Activated T-helper 2 cell treated with anti-CD3 and anti-CD28 coated beads, Interferon-gamma antibody, Interleukin-2, Interleukin-4, amounts not matched to agents 10 μg/mL and 5 μg/mL and 100 μg/mL, durations not matched to agents 14 hours and 24 hours and 36 hours (primary cell): ENCODE measurements at regions not wholly inside any gene's neighbourhood (a gene's known extent, or its start where the extent isn't known, plus 50 kb on each side); places are given as distances from the start of the nearest gene placed in this dataset.

ENCODE experiments used
- DNase-seq: peaks from one replicate; pipeline ENCODE4 v3.0.0; 2021; ENCODE audit warnings: low spot score
- H3K27ac Mint-ChIP-seq: one replicate; pipeline ENCODE4 v1.8.0; 2021; ENCODE audit warnings: mixed read lengths
- H3K27me3 Mint-ChIP-seq: one replicate; pipeline ENCODE4 v1.8.0; 2021; ENCODE audit warnings: low read depth, mixed read lengths
- H3K36me3 Mint-ChIP-seq: one replicate; pipeline ENCODE4 v1.8.0; 2021; ENCODE audit warnings: low read depth, mixed read lengths
- H3K4me1 Mint-ChIP-seq: one replicate; pipeline ENCODE4 v1.8.0; 2021; ENCODE audit warnings: low read depth, mixed read lengths
- H3K4me3 Mint-ChIP-seq: one replicate; pipeline ENCODE4 v1.8.0; 2021; ENCODE audit warnings: low read depth, mild to moderate bottlenecking, moderate library complexity, mixed read lengths
- H3K9me3 Mint-ChIP-seq: one replicate; pipeline ENCODE4 v1.8.0; 2021; ENCODE audit warnings: mixed read lengths
- intact Hi-C: fragments of 100-400 bp; cut with micrococcal nuclease; formaldehyde crosslinking; loops from one replicate; pipeline ENCODE4 v1.15.1; 2023

DNA sequence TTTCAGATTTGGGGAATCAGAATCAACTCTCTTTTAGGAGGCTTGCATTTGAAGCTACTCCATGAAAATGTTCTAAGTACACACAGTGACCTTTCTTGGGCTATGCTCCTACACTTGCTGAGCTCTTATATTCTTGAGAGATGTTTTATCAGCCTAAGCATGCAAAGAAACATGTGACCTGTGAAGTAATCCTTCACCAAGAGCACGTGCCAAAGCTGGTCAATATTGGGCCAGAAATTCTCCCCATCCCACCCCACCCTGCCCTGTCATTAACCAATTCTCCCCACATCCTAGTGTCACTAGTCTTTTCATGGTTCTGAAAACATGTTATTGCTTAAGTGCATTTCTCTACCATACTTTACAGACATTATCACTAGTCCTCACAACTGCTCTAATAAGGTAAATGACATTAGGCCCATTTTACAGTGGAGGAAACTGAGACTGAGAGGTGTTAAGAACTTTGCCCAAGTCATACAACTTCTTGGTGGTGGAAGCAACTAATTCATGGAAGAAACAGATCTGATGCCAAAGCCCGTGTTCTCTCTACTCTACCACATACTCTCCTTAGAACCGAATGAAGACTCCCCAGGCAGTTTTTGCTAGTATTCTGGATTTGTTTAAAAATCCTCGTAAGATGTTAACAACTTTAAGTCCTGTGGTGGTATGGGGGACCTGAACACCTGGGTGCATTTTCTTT is 200.6 kb downstream of the PTEN start:
- intact Hi-C loops: loop anchor here (2.0 kb wide), 1 partner anchor 201 kb away; the partner anchor contains the start of genes KLLN and PTEN
- no peak for DNase-seq
- Mint-ChIP-seq H3K27me3 (peaks cover 9% of the 10 kb centered on the region), H3K27ac (no peak overlapping the region), H3K36me3 (peaks cover 2% of the 10 kb centered on the region), H3K9me3 (peaks cover 3% of the 10 kb centered on the region), H3K4me3 (no peak overlapping the region), H3K4me1 (peaks cover 39% of the 10 kb centered on the region)

DNA sequence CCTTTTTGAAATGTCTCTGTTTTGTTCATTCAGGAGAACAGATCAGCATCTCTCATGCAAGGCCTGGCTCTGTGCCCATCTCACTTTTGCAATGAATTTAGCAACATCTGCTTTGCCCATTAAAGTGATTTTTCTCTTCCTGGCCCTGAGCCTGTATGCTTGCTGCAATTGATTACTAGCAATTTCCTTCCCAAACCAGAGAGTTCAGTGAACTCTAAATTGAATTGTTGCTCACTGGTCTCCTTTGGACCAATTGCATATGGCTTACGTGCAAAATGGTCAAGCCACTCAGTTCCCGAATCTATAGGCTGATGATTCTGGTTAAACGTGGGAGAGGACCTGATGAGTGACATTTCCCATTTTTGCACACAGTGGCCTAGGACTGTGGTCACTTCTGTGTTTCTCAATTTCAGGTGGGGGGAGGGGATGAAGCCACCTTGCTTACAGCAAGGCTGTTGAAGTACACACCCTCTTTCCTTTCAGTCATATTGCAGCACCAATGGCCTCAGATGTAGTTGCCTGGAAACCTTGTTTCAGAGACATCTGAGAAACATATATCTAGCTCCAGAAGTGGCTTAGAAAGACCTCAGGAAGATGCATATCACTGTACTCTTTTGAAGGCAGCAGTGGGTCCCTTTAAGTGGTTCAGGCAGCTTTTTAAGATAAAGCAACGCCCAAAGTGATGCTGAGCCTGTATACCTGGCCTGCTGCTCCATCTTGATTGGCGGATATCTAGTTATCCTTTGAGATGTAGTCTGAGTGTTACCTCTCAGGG is 201.4 kb downstream of the PTEN start:
- Mint-ChIP-seq H3K4me1 (peaks cover 39% of the 10 kb centered on the region), H3K4me3 (no peak overlapping the region)
- intact Hi-C loops: loop anchor here (1.0 to 2.0 kb wide), 4 partner anchors 27 to 207 kb away; partner anchors contain the start of genes KLLN and PTEN

DNA sequence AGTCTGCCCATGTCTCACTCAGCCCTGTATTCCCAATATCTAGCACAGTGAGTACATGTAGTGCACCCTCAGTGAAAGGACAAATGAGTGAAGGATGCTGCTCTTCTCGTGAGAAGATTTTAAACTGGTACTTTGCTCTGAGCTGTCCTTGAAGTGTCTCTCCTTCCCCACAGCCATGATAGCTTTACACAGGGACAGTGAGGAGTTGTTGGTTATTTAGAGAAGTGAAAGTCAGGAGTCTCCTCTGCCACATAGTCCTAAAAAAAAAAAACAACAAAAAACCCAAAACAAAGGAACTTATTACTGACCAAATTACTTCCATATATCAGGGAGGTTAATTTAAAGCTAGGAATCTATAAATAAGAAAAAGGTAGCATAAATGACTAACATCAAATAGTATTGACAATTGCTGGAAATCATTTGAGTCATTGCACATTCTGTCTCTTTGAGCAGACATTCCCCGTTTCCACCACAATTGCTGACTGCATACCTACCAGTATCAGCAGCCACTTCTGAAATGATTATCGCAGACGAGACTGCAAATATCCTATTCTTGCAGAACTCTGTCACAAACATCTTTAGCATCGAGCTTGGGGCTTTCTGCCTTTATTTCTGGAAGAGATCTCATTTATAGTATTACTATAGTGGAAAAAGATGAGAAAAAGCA is 202.1 kb downstream of the PTEN start:
- Mint-ChIP-seq H3K27me3 (peaks cover 16% of the 10 kb centered on the region), H3K4me3 (no peak overlapping the region), H3K27ac (peak overlapping the region; percentile 18), H3K4me1 (peaks cover 39% of the 10 kb centered on the region), H3K36me3 (peaks cover 2% of the 10 kb centered on the region), H3K9me3 (peaks cover 1% of the 10 kb centered on the region)
- DNase-seq: no peak
- intact Hi-C loops: loop anchor here (1.0 to 2.0 kb wide), 4 partner anchors 26 to 206 kb away; partner anchors contain the start of genes KLLN and PTEN

More for the DNA sequence above, 201.4 kb downstream of the PTEN start:
- peaks cover 3% of the 10 kb centered on the region for H3K9me3 Mint-ChIP-seq
- H3K27me3 Mint-ChIP-seq: peaks cover 11% of the 10 kb centered on the region
- DNase-seq: no peak
- H3K36me3 Mint-ChIP-seq: peaks cover 2% of the 10 kb centered on the region
- peak overlapping the region; percentile 18 for H3K27ac Mint-ChIP-seq

DNA sequence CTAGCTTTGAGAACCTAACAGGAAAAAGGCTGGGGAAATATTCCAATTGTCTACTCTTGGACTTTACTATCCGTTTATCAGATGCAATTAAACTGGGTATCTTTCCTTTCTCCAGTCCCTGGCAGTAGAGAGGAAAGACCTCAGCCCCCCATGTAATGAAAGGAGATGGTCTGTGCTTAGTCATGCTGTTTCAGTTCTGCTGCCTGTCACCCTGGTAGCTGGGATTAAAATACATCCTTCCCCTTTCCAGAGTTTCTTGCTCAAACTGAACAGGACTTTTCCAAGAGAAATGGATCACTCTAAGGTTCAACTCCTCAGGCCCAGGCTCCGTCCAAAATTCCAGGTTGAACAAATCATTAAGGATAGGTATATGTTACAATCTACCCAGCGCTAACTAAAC is 202.9 kb downstream of the PTEN start:
- H3K27ac Mint-ChIP-seq: no peak overlapping the region

DNA sequence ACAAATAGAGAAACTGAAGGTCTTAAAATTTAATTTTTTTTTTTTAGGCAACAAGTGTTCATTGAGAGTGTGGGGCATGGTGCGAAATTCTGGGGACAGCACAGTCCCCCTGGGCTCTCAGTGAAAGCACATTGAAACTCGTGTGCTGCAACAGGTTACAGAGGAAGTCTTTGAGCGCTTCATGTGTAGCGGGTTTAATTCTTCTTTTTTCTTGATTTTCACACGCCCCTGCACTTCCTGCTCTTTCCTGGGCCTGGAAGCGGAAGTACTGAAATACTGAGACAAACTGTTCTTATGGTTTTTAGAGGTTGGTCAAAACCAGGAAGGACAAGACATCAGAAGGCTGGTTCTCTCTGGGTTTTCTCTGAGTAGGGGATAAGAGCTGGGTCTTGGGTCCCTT is 203.5 kb downstream of the PTEN start:
- no peaks in the 10 kb centered on the region for H3K9me3 Mint-ChIP-seq
- H3K4me3 Mint-ChIP-seq: no peak overlapping the region
- H3K36me3 Mint-ChIP-seq: peaks cover 2% of the 10 kb centered on the region
- DNase-seq: no peak
- peaks cover 20% of the 10 kb centered on the region for H3K27me3 Mint-ChIP-seq
- peaks cover 35% of the 10 kb centered on the region for H3K4me1 Mint-ChIP-seq
- intact Hi-C loops: no loop called here
- H3K27ac Mint-ChIP-seq: no peak overlapping the region

More for the DNA sequence above, 202.9 kb downstream of the PTEN start:
- peaks cover 19% of the 10 kb centered on the region for H3K27me3 Mint-ChIP-seq
- peaks cover 35% of the 10 kb centered on the region for H3K4me1 Mint-ChIP-seq
- DNase-seq: no peak
- H3K9me3 Mint-ChIP-seq: no peaks in the 10 kb centered on the region
- no peak overlapping the region for H3K4me3 Mint-ChIP-seq
- intact Hi-C loops: no loop called here
- peaks cover 2% of the 10 kb centered on the region for H3K36me3 Mint-ChIP-seq

DNA sequence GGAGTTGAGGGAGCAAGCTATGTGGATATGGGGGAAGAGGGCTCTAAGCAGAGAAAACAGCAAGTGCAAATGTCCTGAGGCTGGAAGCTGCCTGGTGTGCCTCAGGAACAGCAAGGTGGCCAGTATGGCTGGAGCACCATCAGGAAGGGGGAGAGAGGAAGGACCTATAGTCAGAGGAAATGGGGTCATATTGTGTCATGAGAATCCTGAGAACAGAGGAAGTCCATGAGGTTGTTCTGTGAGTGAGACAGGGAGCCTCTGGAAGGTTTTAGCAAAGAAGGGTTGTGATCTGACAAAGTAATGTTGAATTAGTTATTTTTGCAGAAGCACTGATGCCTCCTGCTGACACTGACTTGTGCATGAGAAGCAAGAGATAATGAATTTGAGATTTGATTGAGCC is 204.3 kb downstream of the PTEN start:
- H3K36me3 Mint-ChIP-seq: peaks cover 2% of the 10 kb centered on the region
- peaks cover 35% of the 10 kb centered on the region for H3K4me1 Mint-ChIP-seq
- H3K9me3 Mint-ChIP-seq: no peaks in the 10 kb centered on the region
- DNase-seq: no peak
- H3K27ac Mint-ChIP-seq: no peak overlapping the region
- H3K4me3 Mint-ChIP-seq: no peak overlapping the region
- intact Hi-C loops: no loop called here
- H3K27me3 Mint-ChIP-seq: peaks cover 22% of the 10 kb centered on the region

DNA sequence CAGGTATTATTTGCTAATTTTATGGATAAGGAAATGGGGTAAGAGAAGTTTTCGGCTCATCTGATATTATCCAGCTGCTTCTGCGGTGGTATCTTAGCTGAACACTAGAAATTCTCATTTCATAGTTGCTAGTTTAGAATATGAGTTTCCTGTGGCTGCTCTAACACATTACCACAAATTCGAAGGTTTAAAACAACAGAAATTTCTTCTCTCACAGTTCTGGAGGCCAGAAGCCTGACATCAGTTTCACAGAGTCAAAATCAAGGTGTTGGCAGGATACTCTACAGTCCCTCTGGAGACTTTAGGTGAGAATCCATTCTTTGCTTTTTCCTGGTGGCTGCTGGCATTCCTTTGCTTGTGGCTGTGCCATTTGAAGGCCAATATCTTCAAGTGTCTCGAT is 205.9 kb downstream of the PTEN start:
- intact Hi-C loops: no loop called here
- peaks cover 32% of the 10 kb centered on the region for H3K4me1 Mint-ChIP-seq

DNA sequence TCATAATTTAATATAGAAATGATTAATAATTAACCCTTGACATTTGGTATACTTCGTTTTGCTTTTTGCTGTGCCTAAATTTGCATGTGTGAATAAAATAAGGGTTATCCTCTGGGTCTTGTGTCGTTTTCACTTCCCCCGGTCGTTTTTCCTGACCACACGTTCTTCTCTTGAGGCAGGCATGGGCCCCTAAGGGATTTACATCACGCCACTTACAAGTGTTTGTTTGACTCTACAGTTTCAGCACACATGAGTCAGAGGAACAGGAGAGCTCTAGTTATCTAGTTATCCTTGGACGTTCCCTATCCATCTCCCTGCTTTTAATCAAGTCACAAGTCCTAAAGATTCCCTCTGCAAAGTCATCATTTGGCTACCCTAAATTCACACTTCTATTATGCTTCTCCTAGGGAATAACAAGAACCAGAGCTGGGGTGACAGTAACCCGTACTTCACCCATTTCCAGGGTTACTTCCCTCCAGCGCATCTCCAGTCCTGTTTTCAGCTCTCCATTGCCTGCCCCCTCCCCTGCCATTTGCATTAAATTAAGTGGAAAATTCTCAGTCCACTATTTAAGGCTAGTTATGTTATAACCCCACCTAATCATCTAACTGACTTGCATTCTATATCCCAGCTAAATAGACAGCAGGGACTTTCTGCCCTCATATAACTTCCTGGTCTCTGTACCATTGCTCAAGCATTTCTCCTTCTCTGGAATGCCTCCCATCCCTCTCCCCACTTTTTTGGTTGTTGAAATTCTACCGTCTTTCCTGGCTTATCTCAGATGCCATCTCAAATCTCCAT is 206.9 kb downstream of the PTEN start:
- H3K27me3 Mint-ChIP-seq: peaks cover 37% of the 10 kb centered on the region
- H3K4me1 Mint-ChIP-seq: peaks cover 22% of the 10 kb centered on the region
- DNase-seq: no peak
- H3K9me3 Mint-ChIP-seq: no peaks in the 10 kb centered on the region
- intact Hi-C loops: no loop called here
- no peak overlapping the region for H3K27ac Mint-ChIP-seq
- H3K4me3 Mint-ChIP-seq: no peak overlapping the region
- H3K36me3 Mint-ChIP-seq: peaks cover 2% of the 10 kb centered on the region

More for the DNA sequence above, 205.9 kb downstream of the PTEN start:
- Mint-ChIP-seq H3K4me3 (no peak overlapping the region), H3K27me3 (peaks cover 30% of the 10 kb centered on the region), H3K27ac (no peak overlapping the region), H3K9me3 (no peaks in the 10 kb centered on the region), H3K36me3 (peaks cover 2% of the 10 kb centered on the region)
- no peak for DNase-seq

DNA sequence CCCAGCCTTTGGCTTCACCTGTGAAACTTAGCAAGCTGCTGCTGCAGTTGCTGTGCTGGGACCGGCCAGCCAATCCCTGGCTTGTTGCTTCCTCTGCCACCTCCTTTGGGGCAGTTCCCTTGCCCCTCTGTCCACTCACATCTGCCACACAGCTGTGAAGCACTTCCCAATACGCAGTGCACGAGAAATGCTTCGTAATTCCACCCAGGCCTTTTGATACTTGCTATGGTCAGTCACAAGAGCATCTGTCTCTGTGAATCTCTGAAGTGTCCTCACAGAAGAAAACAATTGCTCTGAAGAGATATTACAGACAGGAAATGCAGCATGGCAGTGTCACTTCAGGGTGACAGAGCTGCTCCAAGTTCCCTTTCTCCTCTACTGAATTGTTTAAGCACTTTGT is 208.5 kb downstream of the PTEN start:
- Mint-ChIP-seq H3K36me3 (peaks cover 2% of the 10 kb centered on the region), H3K9me3 (no peaks in the 10 kb centered on the region), H3K27me3 (peaks cover 37% of the 10 kb centered on the region)

DNA sequence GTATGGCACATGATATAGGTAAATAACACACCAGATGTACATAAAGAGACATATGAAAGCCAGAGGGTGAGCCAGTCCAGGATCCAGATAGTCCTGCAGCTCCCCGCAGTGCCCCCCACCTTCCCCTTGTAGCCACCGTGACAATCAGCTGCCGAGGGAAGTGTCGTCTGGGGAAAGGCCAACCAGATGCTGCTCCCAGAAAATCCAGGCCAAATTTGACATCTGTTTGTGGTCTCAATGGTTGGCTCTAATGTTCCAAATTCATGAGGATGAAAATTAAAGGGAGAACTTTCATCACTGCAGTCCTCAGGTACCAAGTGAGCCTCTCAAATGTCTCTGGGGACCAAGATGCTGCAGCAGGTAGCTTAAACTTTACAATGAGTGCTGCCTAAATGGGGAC is 210.3 kb downstream of the PTEN start:
- peaks cover 47% of the 10 kb centered on the region for H3K27me3 Mint-ChIP-seq
- H3K4me3 Mint-ChIP-seq: no peak overlapping the region
- no peak overlapping the region for H3K27ac Mint-ChIP-seq
- peaks cover 4% of the 10 kb centered on the region for H3K4me1 Mint-ChIP-seq
- intact Hi-C loops: no loop called here
- DNase-seq: no peak
- H3K36me3 Mint-ChIP-seq: no peaks in the 10 kb centered on the region
- no peaks in the 10 kb centered on the region for H3K9me3 Mint-ChIP-seq

More for the DNA sequence above, 208.5 kb downstream of the PTEN start:
- H3K4me3 Mint-ChIP-seq: no peak overlapping the region
- peaks cover 14% of the 10 kb centered on the region for H3K4me1 Mint-ChIP-seq
- H3K27ac Mint-ChIP-seq: no peak overlapping the region
- intact Hi-C loops: no loop called here
- DNase-seq: no peak

DNA sequence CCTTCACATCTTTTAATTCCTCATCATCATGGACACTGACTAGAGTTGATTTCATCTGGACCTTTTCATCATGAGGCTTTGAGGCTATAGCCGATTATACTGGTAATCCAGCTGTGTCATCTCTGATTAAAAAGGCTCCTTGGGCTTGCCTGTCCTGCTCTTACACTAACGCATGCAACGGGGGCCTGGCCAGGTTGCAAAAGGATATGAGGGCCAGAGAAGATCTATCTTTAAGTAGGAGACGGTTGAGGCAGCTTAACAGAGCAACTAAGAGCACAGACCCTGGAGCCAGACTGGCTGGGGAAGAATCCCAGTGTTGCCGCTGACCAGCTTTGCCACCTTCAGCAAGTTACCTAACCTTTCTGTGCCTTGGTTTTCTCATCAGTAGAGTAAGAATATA is 211.5 kb downstream of the PTEN start:
- DNase-seq: no peak
- intact Hi-C loops: no loop called here
- Mint-ChIP-seq H3K4me3 (no peak overlapping the region), H3K36me3 (no peaks in the 10 kb centered on the region), H3K9me3 (no peaks in the 10 kb centered on the region), H3K27ac (no peak overlapping the region), H3K4me1 (peaks cover 4% of the 10 kb centered on the region), H3K27me3 (peaks cover 55% of the 10 kb centered on the region)
